ENCODE measurements at regions not wholly inside any gene's neighbourhood (a gene's known extent, or its start where the extent isn't known, plus 50 kb on each side); places are given as distances from the start of the nearest gene placed in this dataset.

DNA sequence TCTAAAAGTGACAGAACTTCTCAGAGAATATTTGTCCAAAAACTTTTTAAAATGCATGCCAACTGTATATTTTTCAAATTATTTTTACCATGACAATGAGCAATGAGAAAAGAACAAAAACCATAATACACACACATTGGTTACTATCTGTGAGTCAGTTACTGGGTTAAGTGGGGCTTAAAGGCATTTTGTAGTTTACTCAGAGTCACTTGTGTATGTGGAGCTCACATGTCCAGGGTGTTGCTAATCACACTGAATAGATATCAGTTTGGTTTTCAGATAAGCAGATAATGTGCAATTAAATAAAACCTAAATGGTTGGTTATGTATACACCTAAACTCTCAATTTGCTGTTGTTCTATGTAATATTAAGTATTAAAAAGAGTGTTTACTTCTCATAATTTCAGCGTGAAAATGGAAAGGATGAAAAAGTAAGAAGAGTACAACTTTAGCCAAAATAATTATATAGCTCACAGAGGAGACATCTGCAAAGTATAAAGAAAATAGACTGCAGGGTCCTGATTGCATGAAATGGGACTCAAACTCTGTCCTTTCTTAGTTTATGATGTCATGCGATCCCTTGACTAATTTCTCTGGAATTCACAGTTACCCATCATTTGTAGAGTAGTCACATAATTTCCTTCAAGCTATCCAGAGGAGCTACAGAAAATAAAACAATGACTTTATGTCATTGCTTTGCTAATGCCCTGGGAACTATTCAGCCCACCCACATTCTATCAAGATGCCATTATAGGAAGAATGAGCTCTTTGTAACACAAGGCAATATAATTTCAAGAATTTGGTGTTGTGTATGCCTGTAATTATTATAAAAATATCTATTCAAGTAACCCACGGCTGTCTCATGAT is 388.0 kb upstream of the ZNF608 start:
- no peak for DNase-seq (ENCODE audit: low read depth, low spot score)

DNA sequence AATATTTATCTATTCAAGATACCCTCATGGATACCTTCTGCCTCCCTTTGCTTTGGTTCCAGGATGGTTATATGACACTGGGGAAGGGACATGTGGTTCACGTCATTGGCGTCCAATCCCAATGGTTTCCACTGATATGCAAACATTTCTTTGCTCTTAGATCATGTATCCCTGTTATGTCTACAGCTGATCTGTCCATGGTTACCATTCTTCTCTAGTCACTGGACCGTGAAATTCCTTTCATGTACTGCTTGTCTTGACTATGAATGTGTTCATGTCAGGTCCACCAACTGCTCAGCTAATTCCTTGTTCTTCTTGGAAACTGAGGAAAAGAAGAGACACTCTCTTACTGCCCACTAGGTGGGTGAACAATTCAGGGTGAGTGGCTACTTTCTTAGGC is 391.1 kb upstream of the ZNF608 start:
- no peak for DNase-seq (ENCODE audit: low read depth, low spot score)

DNA sequence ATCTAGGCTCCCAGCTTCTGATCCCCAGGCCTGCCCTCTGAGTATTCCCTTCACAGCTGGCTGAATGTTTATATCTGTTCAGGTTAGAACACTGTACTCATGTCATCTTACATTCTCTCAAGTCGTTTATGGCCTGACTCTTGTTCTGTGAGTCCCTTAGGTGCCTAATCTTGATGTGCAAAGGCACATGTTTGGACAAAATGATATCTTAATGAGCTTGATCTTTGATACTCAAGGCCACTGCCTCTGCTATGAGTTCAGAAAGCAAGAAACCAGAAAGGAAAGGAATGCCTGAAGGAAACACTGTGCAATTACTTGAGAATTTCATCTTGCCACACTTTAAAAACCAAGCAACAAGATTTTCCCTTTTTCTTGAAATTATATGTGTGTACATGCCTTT is 391.8 kb upstream of the ZNF608 start:
- DNase-seq (ENCODE audit: low read depth, low spot score) = no peak

DNA sequence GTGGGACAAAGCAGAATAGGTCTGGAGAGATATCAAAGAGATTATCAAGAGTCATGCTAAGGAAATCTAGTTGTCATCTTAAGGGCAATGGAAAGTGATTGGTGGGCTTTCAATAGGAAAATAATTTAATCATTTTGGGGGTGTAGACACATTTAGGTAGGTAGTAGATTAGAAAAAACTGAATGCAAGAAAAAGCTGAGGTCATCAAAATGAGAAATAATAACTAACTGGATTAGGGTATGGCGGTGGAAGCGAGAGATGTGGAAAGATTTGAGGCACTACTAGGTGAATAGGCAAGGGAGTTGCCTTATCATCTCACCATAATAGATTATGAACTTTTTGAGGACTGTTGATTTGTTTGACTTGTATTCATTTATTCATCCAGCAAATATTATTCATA is 393.2 kb upstream of the ZNF608 start:
- no peak for DNase-seq (ENCODE audit: low read depth, low spot score)

DNA sequence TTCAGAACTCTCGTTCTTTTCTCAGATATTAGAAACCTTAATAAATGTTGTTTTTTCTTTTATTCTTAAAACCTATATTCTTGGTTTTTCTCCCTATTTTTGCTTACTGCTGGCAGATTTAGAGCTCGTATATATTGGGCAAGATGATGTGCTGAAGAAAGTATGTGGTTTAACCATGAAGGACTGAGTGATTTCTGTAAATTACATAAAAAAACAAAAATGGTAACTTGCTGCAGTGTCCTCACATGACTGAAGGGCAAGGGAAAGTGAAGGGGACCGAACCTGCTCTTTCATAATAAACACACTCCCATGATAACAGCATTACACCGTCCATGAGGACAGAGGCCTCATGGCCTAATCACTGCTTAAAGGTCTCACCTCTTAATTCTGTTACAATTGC is 393.8 kb upstream of the ZNF608 start:
- no peak for DNase-seq (ENCODE audit: low read depth, low spot score)

DNA sequence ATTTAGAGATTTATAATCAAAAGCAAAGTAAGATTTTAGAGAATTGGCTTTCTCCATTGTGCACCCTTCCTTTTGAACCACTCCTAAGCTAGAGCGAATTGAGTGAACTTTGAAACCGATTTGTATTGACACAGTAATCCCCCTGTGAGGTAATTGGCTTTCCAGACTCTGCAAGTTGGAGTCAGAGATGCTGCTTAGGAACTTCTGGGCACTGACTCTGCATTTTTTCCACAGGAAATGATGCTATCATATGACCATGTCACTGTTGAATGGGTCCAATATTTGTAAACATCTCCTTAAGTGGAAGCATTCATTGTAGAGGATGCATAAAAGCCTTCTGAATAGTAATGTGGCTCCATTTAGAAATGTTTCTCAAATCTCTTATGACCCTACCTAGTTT is 394.4 kb upstream of the ZNF608 start:
- no peak for DNase-seq (ENCODE audit: low read depth, low spot score)

DNA sequence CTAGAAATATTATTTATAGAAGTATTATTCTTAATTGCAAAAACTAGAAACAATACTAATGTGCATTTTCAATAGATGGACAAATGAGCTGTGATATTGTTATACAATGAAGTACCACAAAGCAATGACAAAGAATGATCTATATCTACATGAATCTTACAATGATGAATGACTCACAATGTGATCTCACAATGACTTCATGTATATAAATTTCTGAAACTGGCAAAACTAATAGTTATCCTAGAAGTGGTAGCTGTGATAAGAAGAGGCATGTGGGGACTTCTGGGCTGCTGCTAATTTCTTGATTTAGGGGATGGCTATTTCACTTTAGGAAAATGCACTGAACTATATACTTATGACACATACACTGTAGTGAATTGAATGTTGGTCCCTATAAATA is 396.0 kb upstream of the ZNF608 start:
- no peak for DNase-seq (ENCODE audit: low read depth, low spot score)

DNA sequence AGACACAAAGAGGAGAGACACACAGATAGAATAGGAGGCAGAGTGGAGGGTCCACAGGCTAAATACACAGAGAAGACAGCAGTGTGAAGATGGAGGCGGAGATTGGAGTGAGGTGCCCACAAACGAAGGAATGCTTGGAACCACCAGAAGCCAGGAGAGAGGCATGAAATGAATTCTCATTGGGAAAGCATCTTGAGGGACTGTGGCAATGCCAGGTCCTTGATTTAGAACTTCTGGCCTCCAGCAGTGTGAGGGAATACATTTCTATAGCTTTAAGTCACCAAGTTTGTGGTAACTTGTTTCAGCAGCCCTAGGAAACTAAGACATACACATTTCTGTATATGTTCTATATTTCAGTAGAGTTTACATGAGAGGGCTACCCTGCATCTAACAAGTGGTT is 396.6 kb upstream of the ZNF608 start:
- no peak for DNase-seq (ENCODE audit: low read depth, low spot score)

DNA sequence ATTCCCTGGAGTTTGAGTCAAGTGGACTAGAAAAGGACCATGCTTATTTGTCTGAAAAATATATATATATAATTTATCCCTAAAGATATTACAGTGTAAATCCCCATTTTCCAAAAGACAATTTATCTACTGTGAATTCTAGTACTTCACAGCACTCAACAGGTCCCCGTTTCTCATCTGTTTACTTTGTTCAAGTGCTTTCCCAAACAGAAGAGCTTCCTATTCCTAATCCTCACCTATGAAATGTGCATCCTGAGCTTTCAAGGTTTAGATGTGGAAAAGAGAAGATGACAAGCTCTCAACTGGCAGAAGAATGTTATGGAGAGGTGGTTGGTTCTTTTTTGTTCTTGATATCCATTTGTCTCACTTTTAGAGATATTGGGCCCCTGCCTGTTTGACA is 401.6 kb upstream of the ZNF608 start:
- no peak for DNase-seq (ENCODE audit: low read depth, low spot score)

DNA sequence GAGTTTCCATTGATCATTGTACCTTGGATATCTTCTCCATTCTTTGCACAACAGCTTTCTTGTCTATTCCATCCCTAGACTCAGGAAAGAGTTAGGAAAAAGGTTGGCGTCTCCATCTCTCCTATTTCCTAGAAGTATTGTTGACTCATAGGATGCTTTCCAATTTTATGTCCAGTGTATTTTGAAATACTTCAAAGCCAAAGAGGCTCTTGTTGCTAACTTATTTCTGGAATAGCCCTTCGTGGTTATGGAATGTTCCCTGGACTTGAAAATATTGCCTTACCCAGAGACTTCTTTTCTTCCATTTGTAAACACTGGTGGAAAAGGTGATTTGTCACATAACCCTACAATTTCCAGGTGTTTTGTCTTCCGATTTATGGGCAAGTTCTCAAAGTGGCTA is 402.3 kb upstream of the ZNF608 start:
- DNase-seq (ENCODE audit: low read depth, low spot score) = no peak

DNA sequence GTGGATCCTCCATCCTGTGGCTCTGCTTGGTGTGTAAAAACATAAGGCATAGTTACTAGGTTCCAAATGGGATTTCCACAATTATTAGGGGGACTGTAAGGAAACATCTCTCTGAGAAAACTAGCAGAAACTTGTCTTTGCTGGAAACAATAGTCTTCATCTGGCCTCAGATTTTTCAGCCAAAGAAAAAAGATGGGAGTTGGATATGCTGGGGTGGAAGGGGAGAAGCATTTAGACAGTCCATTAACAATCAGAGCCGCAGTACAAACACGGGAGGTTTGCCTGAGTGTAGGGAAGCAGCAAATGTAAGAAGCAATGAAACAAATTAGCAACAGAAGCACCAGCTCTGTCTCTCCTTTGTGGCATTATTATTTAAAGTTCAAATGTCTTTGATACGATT is 402.7 kb upstream of the ZNF608 start:
- no peak for DNase-seq (ENCODE audit: low read depth, low spot score)

DNA sequence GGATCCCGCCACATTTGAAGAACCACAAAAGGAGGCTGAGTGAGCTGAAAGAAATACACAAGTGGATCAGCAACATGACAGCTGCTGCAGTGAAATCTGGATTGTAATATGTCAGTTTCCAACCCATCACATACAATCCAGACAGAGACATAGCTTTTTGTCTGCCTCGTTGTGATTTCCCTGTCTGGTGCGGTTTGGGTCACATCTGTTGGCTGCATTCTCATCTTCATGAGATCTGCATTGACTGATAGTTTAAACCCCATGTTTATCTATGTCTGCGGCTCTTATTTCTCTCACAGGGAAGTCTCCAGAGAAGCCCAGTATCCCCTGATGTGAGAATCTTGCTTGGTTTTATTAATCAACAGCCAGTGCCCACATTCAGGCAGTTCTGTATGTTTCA is 403.1 kb upstream of the ZNF608 start:
- no peak for DNase-seq (ENCODE audit: low read depth, low spot score)

DNA sequence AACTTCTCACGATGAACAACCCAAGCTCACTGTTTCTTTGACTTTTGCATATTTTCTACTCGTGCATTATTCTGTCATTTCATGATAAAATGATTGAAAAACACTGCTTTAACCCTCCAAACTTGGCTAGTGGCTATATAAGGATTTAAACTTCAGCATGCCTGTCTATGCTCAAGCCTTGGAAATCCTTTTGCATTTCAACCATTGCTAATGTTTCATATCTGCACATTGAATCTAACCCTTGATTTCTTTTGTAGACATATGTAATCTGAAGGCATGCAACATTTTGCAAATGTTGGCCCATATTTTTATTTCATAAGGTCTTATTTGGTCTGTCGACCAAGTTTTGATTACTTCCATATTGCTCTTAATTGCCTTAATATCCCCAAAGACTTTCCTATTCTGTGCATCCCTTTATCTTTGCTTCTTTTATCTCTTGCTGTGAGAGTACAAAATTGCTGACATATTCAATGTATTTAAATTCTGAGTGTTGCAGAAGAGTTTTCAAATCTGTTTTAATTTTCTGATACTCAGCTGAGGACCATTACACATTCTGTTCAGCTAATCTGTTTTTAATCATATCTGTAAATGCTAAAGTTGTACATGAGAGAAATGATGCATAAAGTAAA is 403.7 kb upstream of the ZNF608 start:
- no peak for DNase-seq (ENCODE audit: low read depth, low spot score)

DNA sequence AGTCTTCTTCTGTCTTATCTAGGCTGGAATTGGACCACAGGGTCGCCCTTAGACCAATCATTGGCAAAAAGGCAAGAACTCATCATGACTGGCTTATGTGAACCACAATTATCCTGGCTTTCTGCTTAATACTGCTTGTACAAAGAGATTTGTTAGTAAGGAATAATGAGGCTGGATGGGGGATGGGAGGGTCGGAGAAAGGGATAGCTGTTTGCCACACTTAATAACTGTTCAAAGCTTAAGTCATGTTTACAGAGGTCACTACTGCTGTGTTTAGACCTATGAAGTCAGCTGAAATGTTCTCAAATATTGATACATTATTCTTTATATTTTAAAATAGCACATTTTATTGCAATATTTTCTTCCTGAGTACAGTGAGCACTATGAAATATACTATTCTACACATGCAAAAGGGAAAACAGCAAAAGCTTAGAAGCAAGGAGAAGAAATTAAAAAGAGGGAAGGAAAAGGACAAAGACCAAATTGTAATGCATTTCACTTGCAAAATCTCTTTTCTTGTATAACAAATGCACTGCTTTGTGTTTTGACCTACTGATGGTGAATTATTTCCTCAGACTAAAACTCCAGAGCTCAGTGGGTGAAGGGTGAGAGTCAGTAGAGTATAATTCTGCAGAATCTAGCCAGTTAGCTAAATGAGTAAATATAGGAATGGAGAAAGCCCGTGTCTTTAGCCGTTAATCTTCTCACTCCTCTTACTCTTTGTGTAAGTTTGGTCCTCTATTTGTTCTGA is 404.9 kb upstream of the ZNF608 start:
- DNase-seq (ENCODE audit: low read depth, low spot score) = no peak

DNA sequence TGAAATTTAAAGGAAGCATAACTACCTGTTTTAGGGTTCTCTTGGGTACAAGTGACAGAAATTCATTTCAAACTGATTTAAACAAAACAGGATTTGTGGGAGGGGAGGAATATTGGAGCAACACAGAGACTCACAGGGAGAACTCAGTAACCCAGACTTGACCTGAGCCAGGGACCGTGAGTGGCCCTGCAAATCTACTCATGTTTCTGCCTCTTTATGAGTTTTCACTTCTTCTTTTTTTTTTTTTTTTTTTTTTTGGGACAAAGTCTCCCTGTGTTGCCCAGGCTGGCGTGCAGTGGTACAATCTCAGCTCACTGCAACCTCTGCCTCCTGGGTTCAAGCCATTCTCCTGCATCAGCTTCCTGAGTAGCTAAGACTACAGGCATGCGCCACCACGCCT is 405.6 kb upstream of the ZNF608 start:
- DNase-seq (ENCODE audit: low read depth, low spot score) = no peak

DNA sequence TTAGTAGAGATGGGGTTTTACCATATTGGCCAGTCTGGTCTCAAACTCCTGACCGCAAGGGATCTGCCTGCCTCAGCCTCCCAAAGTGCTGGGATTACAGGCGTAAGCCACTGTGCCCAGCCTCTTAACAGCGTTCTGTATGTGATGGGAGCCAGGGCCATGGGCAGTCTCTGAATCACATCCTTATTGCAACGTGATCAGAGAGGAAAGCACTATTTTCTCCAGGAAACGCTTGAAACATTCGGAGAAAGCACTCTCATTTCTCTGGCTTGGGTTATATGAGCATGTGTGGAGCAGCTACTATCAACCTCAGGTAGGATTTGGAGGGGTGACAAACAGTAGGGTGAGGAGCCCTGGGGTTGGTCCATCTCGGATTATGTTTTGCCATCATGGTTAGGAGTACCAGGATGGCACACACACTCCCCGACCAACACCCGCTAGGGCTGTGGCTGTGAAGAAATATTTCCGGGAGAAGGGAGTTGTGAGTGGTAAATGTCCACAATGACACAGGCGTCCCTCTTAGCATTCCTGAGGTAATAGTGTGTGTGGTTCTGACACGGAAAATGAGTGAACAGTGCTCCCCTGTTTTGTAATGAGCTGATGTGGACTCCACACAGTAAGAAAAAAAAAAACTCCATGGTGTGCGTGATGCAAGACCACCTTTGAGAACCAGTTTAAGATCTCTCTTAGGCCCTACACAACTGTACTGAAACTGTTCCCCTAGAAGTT is 406.2 kb upstream of the ZNF608 start:
- no peak for DNase-seq (ENCODE audit: low read depth, low spot score)

DNA sequence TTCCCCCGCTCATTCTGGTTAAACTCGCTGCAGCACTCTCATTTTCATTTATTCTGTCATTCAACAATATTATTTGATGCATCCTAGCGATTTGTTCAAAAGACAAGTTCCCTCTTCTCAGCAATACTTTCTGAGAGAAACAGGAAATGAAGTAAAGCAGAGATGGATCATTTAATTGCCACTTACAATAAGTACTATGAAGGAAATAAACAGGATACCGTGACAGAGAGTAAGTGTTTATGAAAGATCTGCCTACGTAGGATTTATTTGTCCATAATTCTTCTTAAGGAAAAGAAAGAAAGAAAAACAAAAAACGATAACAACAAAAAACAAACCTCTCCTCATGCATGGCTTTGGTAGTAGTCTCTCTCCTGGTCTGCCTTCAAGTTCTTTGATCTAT is 406.8 kb upstream of the ZNF608 start:
- no peak for DNase-seq (ENCODE audit: low read depth, low spot score)

DNA sequence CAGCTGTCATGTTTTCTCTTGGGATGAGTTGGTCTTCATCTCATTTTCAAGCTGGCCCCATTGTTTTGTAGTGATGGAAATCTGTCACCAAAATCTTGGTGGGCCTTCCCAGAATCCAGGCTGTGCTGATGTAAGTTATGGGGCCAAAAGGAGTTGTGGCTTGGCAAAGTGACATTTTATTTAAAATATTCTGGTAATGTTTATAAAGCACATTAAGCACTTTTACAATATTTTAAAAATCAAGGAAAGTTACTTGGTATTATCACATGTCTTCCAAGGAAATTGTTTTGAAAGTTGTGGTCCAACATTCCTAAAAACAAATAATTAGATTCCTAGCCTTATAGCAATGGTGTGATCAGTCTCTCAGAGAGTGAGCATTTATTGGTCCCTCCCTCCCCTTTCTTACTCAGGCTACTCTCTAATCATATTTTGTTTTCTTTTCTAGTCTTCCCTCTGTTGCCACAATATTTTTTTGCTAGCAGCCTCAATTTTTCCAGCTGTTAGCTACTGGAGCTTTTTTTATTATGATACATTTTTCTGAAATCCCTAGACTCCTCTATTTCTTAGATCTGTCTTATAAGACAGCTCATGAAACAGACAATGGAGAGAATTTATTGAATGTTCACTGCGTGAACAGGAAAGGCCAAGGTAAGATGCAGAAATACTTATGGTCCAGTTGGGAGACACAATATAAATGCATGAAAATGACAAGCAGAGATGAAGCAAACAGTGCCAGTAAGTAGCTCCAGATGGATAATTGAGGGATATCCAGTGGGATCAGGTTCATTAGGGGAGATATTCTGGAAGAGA is 408.1 kb upstream of the ZNF608 start:
- no peak for DNase-seq (ENCODE audit: low read depth, low spot score)

DNA sequence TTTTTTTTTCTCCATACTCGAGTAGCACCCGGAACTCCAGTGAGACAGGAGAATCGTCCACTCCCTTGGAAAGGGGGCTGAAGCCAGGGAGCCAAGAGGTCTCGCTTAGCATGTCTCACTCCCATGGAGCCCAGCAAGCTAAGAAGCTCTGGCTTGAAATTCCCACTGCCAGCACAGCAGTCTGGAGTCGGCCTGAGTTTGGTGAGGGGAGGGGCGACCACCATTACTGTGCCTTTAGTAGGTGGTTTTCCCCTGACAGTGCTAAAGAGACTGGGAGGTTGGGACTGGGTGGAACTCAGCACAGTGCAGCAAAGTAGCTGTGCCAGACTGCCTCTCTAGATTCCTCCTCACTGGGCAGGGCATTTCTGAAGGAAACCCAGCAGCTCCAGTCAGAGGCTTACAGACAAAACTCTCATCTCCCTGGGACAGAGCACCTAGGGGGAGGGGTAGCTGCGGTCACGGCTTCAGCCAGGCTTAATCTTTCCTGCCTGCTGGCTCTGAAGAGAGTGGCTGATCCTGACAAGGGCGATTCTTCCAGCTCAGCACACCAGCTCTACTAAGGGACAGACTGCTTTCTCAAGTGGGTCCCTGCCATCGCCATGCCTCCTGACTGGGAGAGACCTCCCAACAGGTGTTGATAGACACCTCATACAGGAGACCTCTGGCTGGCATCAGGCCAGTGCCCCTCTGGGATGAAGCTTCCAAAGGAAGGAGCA is 414.5 kb upstream of the ZNF608 start:
- DNase-seq (ENCODE audit: low read depth, low spot score) = no peak

DNA sequence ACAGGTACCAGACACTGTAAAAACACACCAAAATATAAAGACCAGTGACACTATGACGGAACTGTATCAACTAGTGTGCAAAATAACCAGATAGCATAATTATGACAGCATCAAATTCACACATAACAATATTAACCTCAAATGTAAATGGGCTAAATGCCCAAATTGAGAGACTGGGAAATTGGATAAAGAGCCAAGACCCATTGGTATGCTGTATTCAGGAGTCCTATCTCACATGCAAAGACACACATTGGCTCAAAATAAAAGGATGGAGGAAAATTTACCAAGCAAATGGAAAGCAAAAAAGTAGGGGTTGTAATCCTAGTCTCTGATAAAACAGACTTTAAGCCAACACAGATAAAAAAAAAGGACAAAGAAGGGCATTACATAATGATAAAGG is 416.3 kb upstream of the ZNF608 start:
- DNase-seq (ENCODE audit: low read depth, low spot score) = no peak

DNA sequence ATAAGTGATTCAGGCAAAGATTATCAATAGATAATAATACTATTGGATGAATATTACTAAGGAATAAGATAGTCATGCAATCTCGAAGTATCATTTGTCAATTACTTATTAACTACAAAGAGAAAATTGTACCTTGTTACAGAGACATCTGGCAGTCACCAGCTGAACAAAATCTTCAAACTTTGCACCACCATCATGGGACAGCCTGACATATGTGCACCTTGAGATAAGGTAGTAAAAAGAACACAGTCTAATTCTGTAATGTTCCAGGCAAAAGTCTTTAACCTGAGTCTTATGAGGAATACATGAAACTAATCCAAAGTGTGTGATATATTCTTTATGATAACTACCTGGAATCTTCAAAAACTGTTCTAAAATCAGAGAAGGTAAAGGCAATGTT is 423.0 kb upstream of the ZNF608 start:
- DNase-seq (ENCODE audit: low read depth, low spot score) = no peak

All from activated CD4-positive, CD25-positive, alpha-beta regulatory T cell treated with anti-CD3 and anti-CD28 coated beads, Interleukin-2, amount 50 U/mL, for 16 hours (primary cell).